WTC11 (cell line): ENCODE measurements at regions not wholly inside any gene's neighbourhood (a gene's known extent, or its start where the extent isn't known, plus 50 kb on each side); places are given as distances from the start of the nearest gene placed in this dataset.

ENCODE experiments used
- ATAC-seq: fragments of 200-7000 bp; cut with Tn5 transposase; 2 replicates; pipeline ENCODE4 v1.10.0; 2021; ENCODE audit warnings: mild to moderate bottlenecking, moderate library complexity
- CTCF ChIA-PET: fragments of 300-600 bp; sonication (Branson Sonifier 250); formaldehyde crosslinking; loops from one replicate; lab custom pipeline; 2021; ENCODE audit warnings: antibody characterized with exemption; lab: Charles Lee
- POLR2A ChIA-PET: fragments of 350-600 bp; sonication (Branson Sonifier 250); formaldehyde crosslinking; loops from one replicate; lab custom pipeline; 2021; ENCODE audit warnings: antibody characterized with exemption; lab: Charles Lee
- DNase-seq: peaks from one replicate; pipeline ENCODE4 v3.0.0; 2021; ENCODE audit warnings: low spot score
- H3K27ac Mint-ChIP-seq: 2 replicates; pipeline ENCODE4 v1.8.0; 2021; ENCODE audit warnings: mixed read lengths
- H3K27me3 Mint-ChIP-seq: 2 replicates; pipeline ENCODE4 v1.8.0; 2021; ENCODE audit warnings: low read depth, mild to moderate bottlenecking, moderate library complexity, mixed read lengths
- H3K36me3 Mint-ChIP-seq: 2 replicates; pipeline ENCODE4 v1.8.0; 2021; ENCODE audit warnings: mixed read lengths
- H3K4me1 Mint-ChIP-seq: 2 replicates; pipeline ENCODE4 v1.8.0; 2022; ENCODE audit warnings: mixed read lengths
- H3K4me3 Mint-ChIP-seq: 2 replicates; pipeline ENCODE4 v1.8.0; 2021; ENCODE audit warnings: mild to moderate bottlenecking, moderate library complexity, mixed read lengths
- H3K9me3 Mint-ChIP-seq: 2 replicates; pipeline ENCODE4 v1.8.0; 2021; ENCODE audit warnings: mixed read lengths
- ATF1 ChIP-seq: sonication (generic); formaldehyde crosslinking; IDR thresholded peaks from 2 replicates; pipeline ENCODE4 v1.8.1; 2023; ENCODE audit warnings: mild to moderate bottlenecking, moderate library complexity, missing genetic modification reagents
- ATF3 ChIP-seq: sonication (generic); formaldehyde crosslinking; conservative IDR thresholded peaks from 2 replicates; pipeline ENCODE4 v1.8.1; 2022; ENCODE audit warnings: mild to moderate bottlenecking, missing genetic modification reagents
- CREB1 ChIP-seq: sonication (generic); formaldehyde crosslinking; IDR thresholded peaks from 2 replicates; pipeline ENCODE4 v1.8.0; 2023; ENCODE audit warnings: mild to moderate bottlenecking, missing genetic modification reagents
- CREM ChIP-seq: sonication (generic); formaldehyde crosslinking; IDR thresholded peaks from 2 replicates; pipeline ENCODE4 v1.8.1; 2022; ENCODE audit warnings: mild to moderate bottlenecking, missing genetic modification reagents, moderate library complexity
- ERG ChIP-seq: fragments of 250-450 bp; sonication (Bioruptor Pico); IDR thresholded peaks from 2 replicates; pipeline ENCODE4 v1.8.0; 2021; ENCODE audit warnings: mild to moderate bottlenecking
- FOXJ3 ChIP-seq: sonication (generic); formaldehyde crosslinking; IDR thresholded peaks from 2 replicates; pipeline ENCODE4 v1.9.0; 2021; ENCODE audit warnings: missing genetic modification reagents, mild to moderate bottlenecking, borderline replicate concordance
- FOXP1 ChIP-seq: sonication (generic); formaldehyde crosslinking; IDR thresholded peaks from 2 replicates; pipeline ENCODE4 v1.8.0; 2022; ENCODE audit warnings: missing genetic modification reagents, mild to moderate bottlenecking, moderate library complexity, borderline replicate concordance
- GABPB1 ChIP-seq: sonication (generic); formaldehyde crosslinking; IDR thresholded peaks from 2 replicates; pipeline ENCODE4 v1.8.1; 2023; ENCODE audit warnings: mild to moderate bottlenecking, missing genetic modification reagents
- HMGA2 ChIP-seq: fragments of 250-450 bp; sonication (Bioruptor Pico); IDR thresholded peaks from 2 replicates; pipeline ENCODE4 v1.4.0; 2021; ENCODE audit warnings: mild to moderate bottlenecking, moderate library complexity
- KAT7 ChIP-seq: sonication (generic); formaldehyde crosslinking; IDR thresholded peaks from 2 replicates; pipeline ENCODE4 v1.8.1; 2023; ENCODE audit warnings: missing genetic modification reagents, mild to moderate bottlenecking, borderline replicate concordance
- MLX ChIP-seq: sonication (generic); formaldehyde crosslinking; IDR thresholded peaks from 2 replicates; pipeline ENCODE4 v1.8.1; 2023; ENCODE audit warnings: mild to moderate bottlenecking, missing genetic modification reagents, moderate library complexity
- NFATC4 ChIP-seq: fragments of 250-450 bp; sonication (Bioruptor Pico); IDR thresholded peaks from 2 replicates; pipeline ENCODE4 v1.9.0; 2021; ENCODE audit warnings: mild to moderate bottlenecking
- NFYB ChIP-seq: sonication (generic); formaldehyde crosslinking; conservative IDR thresholded peaks from 2 replicates; pipeline ENCODE4 v1.8.0; 2022; ENCODE audit warnings: low read depth, missing genetic modification reagents
- NR3C1 ChIP-seq: sonication (generic); formaldehyde crosslinking; conservative IDR thresholded peaks from 2 replicates; pipeline ENCODE4 v1.8.1; 2023; ENCODE audit warnings: low read depth, mild to moderate bottlenecking, missing genetic modification reagents
- OVOL2 ChIP-seq: fragments of 250-450 bp; sonication (Bioruptor Pico); IDR thresholded peaks from 2 replicates; pipeline ENCODE4 v1.9.0; 2021; ENCODE audit warnings: mild to moderate bottlenecking, borderline replicate concordance
- RELA ChIP-seq: sonication (generic); formaldehyde crosslinking; IDR thresholded peaks from 2 replicates; pipeline ENCODE4 v1.8.1; 2022; ENCODE audit warnings: missing genetic modification reagents, mild to moderate bottlenecking, borderline replicate concordance
- SOX15 ChIP-seq: fragments of 250-450 bp; sonication (Bioruptor Pico); IDR thresholded peaks from 2 replicates; pipeline ENCODE4 v1.9.0; 2021; ENCODE audit warnings: mild to moderate bottlenecking
- TEAD4 ChIP-seq: sonication (generic); formaldehyde crosslinking; IDR thresholded peaks from 2 replicates; pipeline ENCODE4 v1.8.0; 2022; ENCODE audit warnings: mild to moderate bottlenecking, missing genetic modification reagents
- ZBTB43 ChIP-seq: sonication (generic); formaldehyde crosslinking; IDR thresholded peaks from 2 replicates; pipeline ENCODE4 v1.8.1; 2023; ENCODE audit warnings: mild to moderate bottlenecking, missing genetic modification reagents
- ZNF121 ChIP-seq: sonication (generic); formaldehyde crosslinking; IDR thresholded peaks from 2 replicates; pipeline ENCODE4 v1.8.0; 2023; ENCODE audit warnings: missing genetic modification reagents
- ZNF232 ChIP-seq: sonication (generic); formaldehyde crosslinking; IDR thresholded peaks from 2 replicates; pipeline ENCODE4 v1.8.0; 2022; ENCODE audit warnings: mild to moderate bottlenecking, missing genetic modification reagents
- ZNF317 ChIP-seq: sonication (generic); formaldehyde crosslinking; IDR thresholded peaks from 2 replicates; pipeline ENCODE4 v1.8.1; 2023; ENCODE audit warnings: low read depth, mild to moderate bottlenecking, moderate library complexity, missing genetic modification reagents, borderline replicate concordance
- ZNF512 ChIP-seq: sonication (generic); formaldehyde crosslinking; IDR thresholded peaks from 2 replicates; pipeline ENCODE4 v1.8.1; 2022; ENCODE audit warnings: missing genetic modification reagents, borderline replicate concordance
- ZNF671 ChIP-seq: fragments of 250-450 bp; sonication (Bioruptor Pico); IDR thresholded peaks from 2 replicates; pipeline ENCODE4 v1.8.0; 2021; ENCODE audit warnings: mild to moderate bottlenecking

- no peak for TF ChIP-seq NR3C1 (CRISPR knock-in tag)
- TF ChIP-seq, all 79 proteins: peak for 0
These were observed 149.7 kb downstream of the ESM1 start (continued) for GRCh38 chr5:54835647-54836046.

GRCh38 chr5:54834121-54834842, 151.1 kb downstream of the ESM1 start:
- Mint-ChIP-seq H3K4me1 (no peaks in the 10 kb centered on the region), H3K9me3 (no peaks in the 10 kb centered on the region), H3K27me3 (no peaks in the 10 kb centered on the region), H3K36me3 (no peaks in the 10 kb centered on the region), H3K4me3 (no peak overlapping the region), H3K27ac (no peak overlapping the region)
- no peak for ATAC-seq
- ChIA-PET POLR2A (no interaction called here), CTCF (no interaction called here)
- DNase-seq = no peak
- TF ChIP-seq KAT7 (no peak), ZNF317 (CRISPR knock-in tag) (no peak), CREB1 (CRISPR knock-in tag) (no peak), ZNF671 (CRISPR knock-in tag) (no peak), ZNF512 (CRISPR knock-in tag) (no peak), HMGA2 (CRISPR knock-in tag) (no peak), NFYB (no peak), OVOL2 (CRISPR knock-in tag) (no peak), MLX (CRISPR knock-in tag) (no peak), CREM (no peak), NFATC4 (CRISPR knock-in tag) (no peak), FOXP1 (no peak), ATF1 (CRISPR knock-in tag) (no peak)

GRCh38 chr5:54833590-54833989, 151.8 kb downstream of the ESM1 start:
- no peak overlapping the region for H3K4me3 Mint-ChIP-seq
- no peak overlapping the region for H3K27ac Mint-ChIP-seq
- H3K27me3 Mint-ChIP-seq = no peaks in the 10 kb centered on the region
- H3K9me3 Mint-ChIP-seq = no peaks in the 10 kb centered on the region
- no peaks in the 10 kb centered on the region for H3K36me3 Mint-ChIP-seq
- ChIA-PET CTCF (no interaction called here), POLR2A (no interaction called here)
- no peak for ATAC-seq
- no peaks in the 10 kb centered on the region for H3K4me1 Mint-ChIP-seq
- TF ChIP-seq RELA (no peak), ZNF232 (CRISPR knock-in tag) (no peak)
- DNase-seq = no peak

- ChIA-PET POLR2A (no interaction called here), CTCF (interaction anchor here (1.1 kb wide), 1 partner anchor 316 kb away, joined by 3 read pairs; no protein-coding TSS in a partner anchor)
- no peak for DNase-seq
- H3K27ac Mint-ChIP-seq = no peak overlapping the region
- H3K9me3 Mint-ChIP-seq = no peaks in the 10 kb centered on the region
- no peaks in the 10 kb centered on the region for H3K27me3 Mint-ChIP-seq
- H3K36me3 Mint-ChIP-seq = no peaks in the 10 kb centered on the region
- H3K4me3 Mint-ChIP-seq = no peak overlapping the region
- no peaks in the 10 kb centered on the region for H3K4me1 Mint-ChIP-seq
- no peak for ATAC-seq
- TF ChIP-seq ATF1 (CRISPR knock-in tag) (no peak), ZBTB43 (no peak), ERG (CRISPR knock-in tag) (no peak), ZNF121 (CRISPR knock-in tag) (no peak), OVOL2 (CRISPR knock-in tag) (no peak), GABPB1 (no peak), SOX15 (no peak), ATF3 (CRISPR knock-in tag) (no peak), TEAD4 (no peak), FOXJ3 (no peak)
These were observed 152.5 kb downstream of the ESM1 start for GRCh38 chr5:54832858-54833257.
